H9 (cell line): ENCODE measurements at regions not wholly inside any gene's neighbourhood (a gene's known extent, or its start where the extent isn't known, plus 50 kb on each side); places are given as distances from the start of the nearest gene placed in this dataset.
A peak's percentile ranks its signal among the peaks of the same experiment; 100 is the strongest.

Experiments used
- DNase-seq: peaks from one replicate; pipeline ENCODE4 v3.0.0-alpha.2; 2017
- H2AFZ ChIP-seq: one replicate; pipeline ENCODE4 v1.6.1; 2013; ENCODE audit warnings: mild to moderate bottlenecking, low read length, control low read depth, moderate library complexity
- H2AK5ac ChIP-seq: 2 replicates; pipeline ENCODE4 v1.6.1; 2013; ENCODE audit warnings: low read length, control low read depth, mixed read lengths; ENCODE audit not compliant: insufficient read length
- H2BK120ac ChIP-seq: one replicate; pipeline ENCODE4 v1.6.1; 2013; ENCODE audit warnings: low read depth, mild to moderate bottlenecking, low read length, control low read depth, inconsistent platforms; ENCODE audit not compliant: poor library complexity, severe bottlenecking
- H2BK12ac ChIP-seq: 2 replicates; pipeline ENCODE4 v1.6.1; 2013; ENCODE audit warnings: low read length, control low read depth, mixed read lengths, low read depth; ENCODE audit not compliant: insufficient read length
- H2BK15ac ChIP-seq: 2 replicates; pipeline ENCODE4 v1.6.1; 2013; ENCODE audit warnings: low read depth, low read length, control low read depth
- H2BK20ac ChIP-seq: one replicate; pipeline ENCODE4 v1.6.1; 2013; ENCODE audit warnings: low read depth, mild to moderate bottlenecking, low read length, control low read depth, inconsistent platforms; ENCODE audit not compliant: poor library complexity, severe bottlenecking
- H2BK5ac ChIP-seq: 2 replicates; pipeline ENCODE4 v1.6.1; 2013; ENCODE audit warnings: low read length, control low read depth, mixed read lengths; ENCODE audit not compliant: insufficient read length
- H3K14ac ChIP-seq: 2 replicates; pipeline ENCODE4 v1.6.1; 2013; ENCODE audit warnings: low read length, control low read depth; ENCODE audit not compliant: insufficient read depth
- H3K18ac ChIP-seq: 2 replicates; pipeline ENCODE4 v1.6.1; 2013; ENCODE audit warnings: low read depth, mild to moderate bottlenecking, mixed read lengths, low read length, control low read depth; ENCODE audit not compliant: insufficient read length
- H3K23ac ChIP-seq: 2 replicates; pipeline ENCODE4 v1.6.1; 2013; ENCODE audit warnings: low read length, control low read depth, mixed read lengths, low read depth; ENCODE audit not compliant: insufficient read length
- H3K23me2 ChIP-seq: 2 replicates; pipeline ENCODE4 v1.6.1; 2013; ENCODE audit warnings: low read depth, mild to moderate bottlenecking, mixed read lengths, low read length, control low read depth; ENCODE audit not compliant: insufficient read length, poor library complexity, severe bottlenecking
- H3K27ac ChIP-seq: 2 replicates; pipeline ENCODE4 v1.5.1; 2013; ENCODE audit warnings: low read length, control low read depth, mixed read lengths, low read depth; ENCODE audit not compliant: insufficient read length
- H3K27me3 ChIP-seq: 2 replicates; pipeline ENCODE4 v1.6.1; 2013; ENCODE audit warnings: low read length, control low read depth, inconsistent platforms; ENCODE audit not compliant: insufficient read depth
- H3K4ac ChIP-seq: 2 replicates; pipeline ENCODE4 v1.6.1; 2013; ENCODE audit warnings: low read depth, mild to moderate bottlenecking, control low read depth, inconsistent platforms, low read length, moderate library complexity
- H3K4me1 ChIP-seq: 2 replicates; pipeline ENCODE4 v1.6.1; 2013; ENCODE audit warnings: low read length, control low read depth, inconsistent platforms; ENCODE audit not compliant: insufficient read depth
- H3K4me2 ChIP-seq: 2 replicates; pipeline ENCODE4 v1.6.1; 2013; ENCODE audit warnings: low read length, control low read depth, mixed read lengths; ENCODE audit not compliant: insufficient read length, insufficient read depth
- H3K56ac ChIP-seq: 2 replicates; pipeline ENCODE4 v1.6.1; 2013; ENCODE audit warnings: low read depth, mild to moderate bottlenecking, mixed read lengths, low read length, control low read depth; ENCODE audit not compliant: insufficient read length
- H3K79me1 ChIP-seq: 2 replicates; pipeline ENCODE4 v1.6.1; 2013; ENCODE audit warnings: low read depth, mild to moderate bottlenecking, moderate library complexity, low read length, control low read depth, inconsistent platforms; ENCODE audit not compliant: insufficient read depth, poor library complexity, severe bottlenecking
- H3K79me2 ChIP-seq: 2 replicates; pipeline ENCODE4 v1.6.1; 2013; ENCODE audit warnings: low read length, control low read depth, inconsistent platforms; ENCODE audit not compliant: insufficient read depth
- H3K9ac ChIP-seq: 2 replicates; pipeline ENCODE4 v1.6.1; 2013; ENCODE audit warnings: low read length, control low read depth, mixed read lengths; ENCODE audit not compliant: insufficient read length; ENCODE audit errors: extremely low read depth
- H3K9me3 ChIP-seq: one replicate; pipeline ENCODE4 v1.6.1; 2013; ENCODE audit warnings: low read depth, low read length, inconsistent platforms; ENCODE audit not compliant: control insufficient read depth
- H3T11ph ChIP-seq: one replicate; pipeline ENCODE4 v1.6.1; 2013; ENCODE audit warnings: mild to moderate bottlenecking, low read length, control low read depth, inconsistent platforms
- H4K20me1 ChIP-seq: one replicate; pipeline ENCODE4 v1.6.1; 2013; ENCODE audit not compliant: control insufficient read depth, insufficient read length, insufficient read depth
- H4K5ac ChIP-seq: 2 replicates; pipeline ENCODE4 v1.6.1; 2013; ENCODE audit warnings: low read depth, mild to moderate bottlenecking, mixed read lengths, low read length, control low read depth; ENCODE audit not compliant: insufficient read length
- H4K8ac ChIP-seq: replicated peaks from 2 replicates; pipeline ENCODE4 v1.6.1; 2013; ENCODE audit warnings: low read length, control low read depth, mixed read lengths, low read depth; ENCODE audit not compliant: insufficient read length
- H4K91ac ChIP-seq: 2 replicates; pipeline ENCODE4 v1.6.1; 2013; ENCODE audit warnings: low read depth, mild to moderate bottlenecking, moderate library complexity, mixed read lengths, low read length, control low read depth; ENCODE audit not compliant: insufficient read length
- H3K27ac Mint-ChIP-seq, 3 experiments: 2 replicates in 2 of 3; 3 replicates in 1 of 3; pipeline ENCODE4 v1.8.0; 2020 to 2021; ENCODE audit warnings: mixed read lengths in 3 of 3, mild to moderate bottlenecking in 1 of 3, moderate library complexity in 1 of 3
- H3K27me3 Mint-ChIP-seq: 2 replicates; pipeline ENCODE4 v1.8.0; 2021; ENCODE audit warnings: low read depth, mild to moderate bottlenecking, moderate library complexity, mixed read lengths
- H3K36me3 Mint-ChIP-seq, 3 experiments: 2 replicates in 2 of 3; 3 replicates in 1 of 3; pipeline ENCODE4 v1.8.0; 2020 to 2021; ENCODE audit warnings: low read depth in 3 of 3, mixed read lengths in 3 of 3; ENCODE audit not compliant: insufficient read depth in 1 of 3
- H3K4me1 Mint-ChIP-seq, 2 experiments: 2 replicates each; pipeline ENCODE4 v1.8.0; 2020; ENCODE audit warnings: mixed read lengths in 2 of 2
- H3K4me3 Mint-ChIP-seq, 2 experiments: 2 replicates in 1 of 2; 3 replicates in 1 of 2; pipeline ENCODE4 v1.8.0; 2020 to 2021; ENCODE audit warnings: mild to moderate bottlenecking in 2 of 2, mixed read lengths in 2 of 2, moderate library complexity in 1 of 2
- H3K9me3 Mint-ChIP-seq, 2 experiments: 2 replicates in 1 of 2; 3 replicates in 1 of 2; pipeline ENCODE4 v1.8.0; 2020; ENCODE audit warnings: mild to moderate bottlenecking in 2 of 2, mixed read lengths in 2 of 2, moderate library complexity in 1 of 2
- WGBS: extraction: QIAGEN DNeasy Blood & Tissue Kit; methylation state at CpG from one replicate; pipeline ENCODE4 v1.1.7; 2013; ENCODE audit warnings: missing lambda C conversion rate, low lambda C conversion rate, mixed read lengths; ENCODE audit not compliant: insufficient read length; ENCODE audit errors: extremely low coverage; 5-methylcytosine and 5-hydroxymethylcytosine counted together
- TF ChIP-seq, protein P1 (sequence below): fragments of 200-600 bp; sonication (generic); conservative IDR thresholded peaks from 3 replicates; pipeline ENCODE4 v1.8.0; 2021; ENCODE audit warnings: antibody characterized with exemption, mild to moderate bottlenecking

DNA sequence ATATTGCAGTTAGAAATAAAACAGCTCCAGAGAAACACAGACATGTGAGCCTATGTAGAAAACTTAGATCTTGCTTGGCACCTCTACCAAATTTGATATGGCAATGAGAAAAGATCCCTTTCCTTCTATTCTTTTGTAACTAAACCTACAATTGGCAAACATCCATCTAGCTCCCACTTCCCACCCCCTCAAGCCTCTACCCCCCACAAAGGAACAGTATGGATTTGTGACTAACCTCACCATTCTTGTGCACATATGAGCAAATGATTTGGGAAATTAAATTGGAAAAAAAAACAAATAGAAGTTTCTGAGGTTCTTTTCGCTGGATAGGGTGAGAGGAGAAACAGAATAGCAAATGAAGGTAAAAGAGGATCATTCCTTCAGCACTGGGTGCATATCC is 85.8 kb upstream of the TIAM2 start:
- no peaks in the 10 kb centered on the region for H3K27me3 Mint-ChIP-seq

More for the DNA sequence above, 85.8 kb upstream of the TIAM2 start:
- H3K27me3 ChIP-seq, result no peaks in the 10 kb centered on the region
- no peak overlapping the region for H3K4me2 ChIP-seq
- no peak overlapping the region for H3T11ph ChIP-seq
- H3K9me3 ChIP-seq, result no peaks in the 10 kb centered on the region
- no peak overlapping the region for H3K9ac ChIP-seq
- no peak overlapping the region for H3K56ac ChIP-seq
- peaks cover 2% of the 10 kb centered on the region; the same call in 1 of the 2 replicates for H3K4me1 ChIP-seq
- H3K4ac ChIP-seq, result no peak overlapping the region
- H2BK12ac ChIP-seq, result no peak overlapping the region
- no peak overlapping the region for H2BK15ac ChIP-seq
- no peak overlapping the region for H2BK120ac ChIP-seq
- no peaks in the 10 kb centered on the region for H3K79me2 ChIP-seq
- no peak overlapping the region for H4K91ac ChIP-seq
- no peak overlapping the region for H4K8ac ChIP-seq
- Mint-ChIP-seq H3K4me1 (peaks cover 14% of the 10 kb centered on the region in 2 experiments), H3K36me3 (peaks cover 0 to 2% (median 0%) of the 10 kb centered on the region in 3 experiments; a peak in 1 of 7 replicates), H3K27ac (peak overlapping the region; percentile 55 to 96 (median 95)), H3K4me3 (no peak overlapping the region; a peak in 2 of 5 replicates), H3K9me3 (no peaks in the 10 kb centered on the region)
- H2BK5ac ChIP-seq, result no peak overlapping the region
- no peak overlapping the region for H4K5ac ChIP-seq
- no peak overlapping the region for H2AFZ ChIP-seq
- H3K79me1 ChIP-seq, result no peaks in the 10 kb centered on the region
- no peak overlapping the region for H3K23ac ChIP-seq
- no peak overlapping the region for H3K18ac ChIP-seq
- no peak overlapping the region for H2BK20ac ChIP-seq
- no CpG with 5 or more reads among the region's 1 CpG for WGBS
- H3K23me2 ChIP-seq, result no peaks in the 10 kb centered on the region
- no peak overlapping the region for H3K14ac ChIP-seq
- no peak overlapping the region for H2AK5ac ChIP-seq
- DNase-seq, result no peak
- H4K20me1 ChIP-seq, result no peaks in the 10 kb centered on the region
- TF ChIP-seq, protein P1, sequence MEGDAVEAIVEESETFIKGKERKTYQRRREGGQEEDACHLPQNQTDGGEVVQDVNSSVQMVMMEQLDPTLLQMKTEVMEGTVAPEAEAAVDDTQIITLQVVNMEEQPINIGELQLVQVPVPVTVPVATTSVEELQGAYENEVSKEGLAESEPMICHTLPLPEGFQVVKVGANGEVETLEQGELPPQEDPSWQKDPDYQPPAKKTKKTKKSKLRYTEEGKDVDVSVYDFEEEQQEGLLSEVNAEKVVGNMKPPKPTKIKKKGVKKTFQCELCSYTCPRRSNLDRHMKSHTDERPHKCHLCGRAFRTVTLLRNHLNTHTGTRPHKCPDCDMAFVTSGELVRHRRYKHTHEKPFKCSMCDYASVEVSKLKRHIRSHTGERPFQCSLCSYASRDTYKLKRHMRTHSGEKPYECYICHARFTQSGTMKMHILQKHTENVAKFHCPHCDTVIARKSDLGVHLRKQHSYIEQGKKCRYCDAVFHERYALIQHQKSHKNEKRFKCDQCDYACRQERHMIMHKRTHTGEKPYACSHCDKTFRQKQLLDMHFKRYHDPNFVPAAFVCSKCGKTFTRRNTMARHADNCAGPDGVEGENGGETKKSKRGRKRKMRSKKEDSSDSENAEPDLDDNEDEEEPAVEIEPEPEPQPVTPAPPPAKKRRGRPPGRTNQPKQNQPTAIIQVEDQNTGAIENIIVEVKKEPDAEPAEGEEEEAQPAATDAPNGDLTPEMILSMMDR, result no peak
- no peak overlapping the region for H3K27ac ChIP-seq
